Right atrium auricular region (tissue), 2 donors: ENCODE measurements at regions not wholly inside any gene's neighbourhood (a gene's known extent, or its start where the extent isn't known, plus 50 kb on each side); places are given as distances from the start of the nearest gene placed in this dataset.

Experiments
- DNase-seq: peaks from one replicate; pipeline ENCODE4 v3.0.0-alpha.2; 2019; ENCODE audit warnings: low spot score
- H3K27ac ChIP-seq, 2 donors: fragments of 200-600 bp; sonication (generic); 1 replicate in 1 of 2; 2 replicates in 1 of 2; pipeline ENCODE4 v1.5.1; 2016 to 2019
- H3K27me3 ChIP-seq, 2 donors: fragments of 200-600 bp; sonication (generic); one replicate each; pipeline versions ENCODE4 v1.5.1 to v1.6.0; 2017 to 2019
- H3K36me3 ChIP-seq: fragments of 200-600 bp; sonication (generic); one replicate; pipeline ENCODE4 v1.5.1; 2016
- H3K4me1 ChIP-seq, 2 donors: fragments of 200-600 bp; sonication (generic); one replicate each; pipeline versions ENCODE4 v1.5.1 to v1.6.0; 2017 to 2019
- H3K4me3 ChIP-seq, 2 donors: fragments of 200-600 bp; sonication (generic); 1 replicate in 1 of 2; 2 replicates in 1 of 2; pipeline ENCODE4 v1.5.1; 2017 to 2019; ENCODE audit warnings: mild to moderate bottlenecking in 1 of 2, moderate library complexity in 1 of 2
- H3K9me3 ChIP-seq, 2 donors: fragments of 200-600 bp; sonication (generic); one replicate each; pipeline ENCODE4 v1.5.1; 2019
- CTCF ChIP-seq, 2 donors: fragments of 200-600 bp; sonication (generic); IDR thresholded peaks; one replicate each; pipeline ENCODE4 v1.5.1; 2019; ENCODE audit warnings: antibody characterized with exemption in 2 of 2

DNA sequence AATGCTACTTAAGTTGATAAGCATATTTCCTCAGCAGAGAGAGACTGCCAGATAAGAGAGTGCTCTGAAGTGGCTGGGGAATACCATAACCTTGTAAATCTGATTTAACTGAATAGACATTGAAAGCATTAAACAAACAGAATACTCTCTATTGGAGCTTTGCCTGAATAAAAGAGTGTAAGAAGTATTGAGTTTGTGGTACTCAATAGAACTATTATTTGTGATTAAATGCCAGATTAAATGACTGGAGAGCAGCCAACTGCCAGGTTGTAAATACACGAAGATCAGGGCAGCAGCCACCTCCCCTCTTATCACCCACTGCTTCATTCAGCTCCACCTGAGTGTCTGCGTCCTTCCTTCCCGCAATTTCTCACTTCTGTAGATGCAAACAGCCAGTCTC, 373.6 kb downstream of the DCDC2C start:
- no peak overlapping the region for H3K27ac ChIP-seq
- TF ChIP-seq CTCF (IDR thresholded peaks at IDR 0.05), result no peak
- no peaks in the 10 kb centered on the region for H3K9me3 ChIP-seq
- no peaks in the 10 kb centered on the region for H3K36me3 ChIP-seq
- DNase-seq, result no peak
- no peak overlapping the region for H3K4me3 ChIP-seq
- H3K4me1 ChIP-seq, result no peaks in the 10 kb centered on the region
- no peaks in the 10 kb centered on the region for H3K27me3 ChIP-seq

GRCh38 chr2:4085186-4085585, 381.8 kb downstream of the DCDC2C start:
- no peak overlapping the region for H3K27ac ChIP-seq
- DNase-seq, result no peak
- TF ChIP-seq CTCF (IDR thresholded peaks at IDR 0.05), result no peak

DNA sequence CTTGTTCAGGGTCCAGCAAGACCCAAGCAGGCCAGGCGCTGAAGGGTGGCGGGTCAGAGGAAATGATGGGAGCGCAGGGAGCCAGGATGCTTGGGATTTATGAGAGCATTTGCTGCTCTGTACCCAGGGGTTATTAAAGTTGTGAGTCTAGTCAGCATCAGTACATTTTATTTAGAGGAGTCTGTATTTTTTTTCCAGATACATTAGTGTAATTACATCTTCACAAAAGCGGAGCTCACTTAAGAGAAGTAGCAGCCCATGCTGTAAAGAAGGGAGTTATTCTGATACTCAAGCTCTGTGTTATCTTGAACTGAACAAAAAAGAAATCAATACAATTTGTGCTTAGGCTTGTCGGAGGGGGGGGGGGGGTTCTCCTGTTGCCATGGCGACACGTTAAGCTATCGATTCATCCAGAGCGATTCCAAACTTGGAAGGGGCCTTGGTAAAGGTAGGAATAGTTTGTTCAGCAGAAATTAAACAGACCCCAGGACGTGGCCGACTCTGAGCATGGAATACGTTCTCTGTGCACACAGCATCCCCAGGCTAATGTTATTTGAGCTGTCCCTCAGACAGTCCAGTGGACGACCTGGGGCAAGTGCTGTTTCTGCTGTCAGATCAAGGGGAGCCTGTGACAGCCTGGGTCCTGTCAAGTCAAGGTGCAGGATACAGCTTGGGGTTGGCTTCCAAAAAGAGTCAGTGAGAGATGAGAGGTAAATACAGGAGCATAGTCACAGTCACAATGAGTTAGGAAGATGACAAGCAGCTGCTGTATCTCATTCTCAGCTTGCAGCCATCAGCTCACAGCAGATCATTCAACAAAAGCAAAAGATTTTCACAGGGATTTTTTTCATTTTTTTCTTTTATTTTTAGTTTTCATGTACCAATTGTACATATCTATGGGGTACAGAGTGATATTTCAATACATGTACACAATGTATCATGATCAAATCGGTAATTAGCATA, 387.6 kb downstream of the DCDC2C start:
- no peaks in the 10 kb centered on the region for H3K9me3 ChIP-seq
- H3K4me1 ChIP-seq, result no peaks in the 10 kb centered on the region
- DNase-seq, result no peak
- H3K27ac ChIP-seq, result no peak overlapping the region
- no peaks in the 10 kb centered on the region for H3K27me3 ChIP-seq
- no peaks in the 10 kb centered on the region for H3K36me3 ChIP-seq
- H3K4me3 ChIP-seq, result no peak overlapping the region
- no peak for TF ChIP-seq CTCF (IDR thresholded peaks at IDR 0.05)

More at GRCh38 chr2:4085186-4085585, 381.8 kb downstream of the DCDC2C start:
- no peaks in the 10 kb centered on the region for H3K36me3 ChIP-seq
- H3K4me3 ChIP-seq, result no peak overlapping the region
- no peaks in the 10 kb centered on the region for H3K4me1 ChIP-seq
- H3K27me3 ChIP-seq, result no peaks in the 10 kb centered on the region
- H3K9me3 ChIP-seq, result no peaks in the 10 kb centered on the region

DNA sequence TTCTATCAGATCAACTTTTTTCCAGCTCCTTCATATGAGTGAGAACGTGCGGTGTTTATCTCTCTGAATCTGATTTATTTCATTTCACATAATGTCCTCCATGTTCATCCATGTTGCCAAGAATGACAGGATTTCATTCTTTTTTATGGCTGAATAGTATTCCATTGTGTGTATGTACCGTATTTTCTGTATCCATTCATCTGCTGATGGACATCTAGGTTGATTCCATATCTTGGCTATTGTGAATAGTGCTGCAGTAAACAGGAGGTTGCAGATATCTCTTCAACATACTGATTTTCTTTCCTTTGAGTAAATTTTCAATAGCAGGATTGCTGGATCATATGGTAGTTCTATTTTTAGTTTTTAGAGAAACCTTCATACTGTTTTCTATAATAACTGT, 388.5 kb downstream of the DCDC2C start:
- no peak overlapping the region for H3K4me3 ChIP-seq
- H3K9me3 ChIP-seq, result no peaks in the 10 kb centered on the region
- no peaks in the 10 kb centered on the region for H3K4me1 ChIP-seq
- H3K36me3 ChIP-seq, result no peaks in the 10 kb centered on the region
- H3K27ac ChIP-seq, result no peak overlapping the region
- no peak for DNase-seq
- no peak for TF ChIP-seq CTCF (IDR thresholded peaks at IDR 0.05)
- no peaks in the 10 kb centered on the region for H3K27me3 ChIP-seq

DNA sequence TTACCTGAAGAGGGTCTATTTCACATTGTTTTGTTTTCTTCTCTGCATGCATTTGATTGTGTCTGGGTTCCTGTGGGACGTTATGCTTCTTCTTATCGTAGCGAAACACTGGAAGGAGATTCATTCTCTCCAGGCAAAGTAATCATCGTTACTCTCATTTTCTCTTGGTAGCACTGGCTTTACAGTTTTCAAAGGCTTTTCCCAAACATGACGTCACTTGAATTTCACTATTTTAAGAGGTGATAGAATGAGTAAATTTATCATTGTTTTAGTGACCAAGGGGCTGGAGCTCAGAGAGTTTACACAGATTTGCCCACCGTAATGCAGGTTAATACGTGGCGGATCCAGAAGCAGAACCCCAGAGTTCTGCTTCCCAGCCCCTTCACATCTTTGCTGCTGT, 391.4 kb downstream of the DCDC2C start:
- no peaks in the 10 kb centered on the region for H3K9me3 ChIP-seq
- H3K4me1 ChIP-seq, result no peaks in the 10 kb centered on the region
- DNase-seq, result no peak
- no peak for TF ChIP-seq CTCF (IDR thresholded peaks at IDR 0.05)
- no peak overlapping the region for H3K4me3 ChIP-seq
- H3K36me3 ChIP-seq, result no peaks in the 10 kb centered on the region
- no peaks in the 10 kb centered on the region for H3K27me3 ChIP-seq
- H3K27ac ChIP-seq, result no peak overlapping the region
